HG03521 (cell line): ENCODE measurements at regions not wholly inside any gene's neighbourhood (a gene's known extent, or its start where the extent isn't known, plus 50 kb on each side); places are given as distances from the start of the nearest gene placed in this dataset.
"Not testable (repeated sequence)": the region's sequence is repeated elsewhere in the genome, so short reads cannot be mapped to it uniquely, and the experiment has no call there.

ENCODE experiments used
- ATAC-seq: cut with Tn5 transposase; IDR thresholded peaks from one replicate; pipeline ENCODE4 v1.9.1; 2021; ENCODE audit warnings: mild to moderate bottlenecking, moderate library complexity; ENCODE audit not compliant: unreplicated experiment

GRCh38 chr5:77871946-77872345, 95.8 kb upstream of the TBCA start:
- ATAC-seq = no peak

GRCh38 chr5:77871016-77871415, 94.9 kb upstream of the TBCA start:
- ATAC-seq = no peak

GRCh38 chr5:77869116-77869798, 93.1 kb upstream of the TBCA start:
- ATAC-seq = no peak

GRCh38 chr5:77867914-77868313, 91.8 kb upstream of the TBCA start:
- no peak for ATAC-seq

GRCh38 chr5:77867194-77867691, 91.1 kb upstream of the TBCA start:
- no peak for ATAC-seq

- ATAC-seq = no peak
Measured at GRCh38 chr5:77866198-77866597, 90.1 kb upstream of the TBCA start.

- no peak for ATAC-seq
Measured at GRCh38 chr5:77864997-77865396, 88.9 kb upstream of the TBCA start.

- ATAC-seq = no peak
Measured at GRCh38 chr5:77863181-77863580, 87.0 kb upstream of the TBCA start.

- no peak for ATAC-seq
Measured at GRCh38 chr5:77861576-77861975, 85.4 kb upstream of the TBCA start.

- no peak for ATAC-seq
Measured at GRCh38 chr5:77859306-77859705, 83.2 kb upstream of the TBCA start.

GRCh38 chr5:77858678-77859077, 82.5 kb upstream of the TBCA start:
- not testable (repeated sequence) for ATAC-seq

- ATAC-seq = no peak
Measured at GRCh38 chr5:77855369-77855768, 79.2 kb upstream of the TBCA start.

- no peak for ATAC-seq
Measured at GRCh38 chr5:77853353-77853907, 77.3 kb upstream of the TBCA start.

- peak; percentile 41 for ATAC-seq
Measured at GRCh38 chr5:77852514-77853352, 76.6 kb upstream of the TBCA start.

GRCh38 chr5:77852068-77852513, 76.0 kb upstream of the TBCA start:
- no peak for ATAC-seq

- ATAC-seq = no peak
Measured at GRCh38 chr5:77851176-77852067, 75.3 kb upstream of the TBCA start.

- ATAC-seq = no peak
Measured at GRCh38 chr5:77850536-77851175, 74.5 kb upstream of the TBCA start.

- ATAC-seq = no peak
Measured at GRCh38 chr5:77849308-77849900, 73.3 kb upstream of the TBCA start.

- no peak for ATAC-seq
Measured at GRCh38 chr5:77847814-77848290, 71.7 kb upstream of the TBCA start.

- no peak for ATAC-seq
Measured at GRCh38 chr5:77847129-77847460, 71.0 kb upstream of the TBCA start.
